NCI-H128 (cell line): ENCODE measurements at regions not wholly inside any gene's neighbourhood (a gene's known extent, or its start where the extent isn't known, plus 50 kb on each side); places are given as distances from the start of the nearest gene placed in this dataset.
"Not testable (repeated sequence)": the region's sequence is repeated elsewhere in the genome, so short reads cannot be mapped to it uniquely, and the experiment has no call there.

Source experiments
- DNase-seq: peaks from one replicate; lab custom pipeline; 2025; ENCODE audit not compliant: unreplicated experiment; lab: John Stamatoyannopoulos, UW

DNA sequence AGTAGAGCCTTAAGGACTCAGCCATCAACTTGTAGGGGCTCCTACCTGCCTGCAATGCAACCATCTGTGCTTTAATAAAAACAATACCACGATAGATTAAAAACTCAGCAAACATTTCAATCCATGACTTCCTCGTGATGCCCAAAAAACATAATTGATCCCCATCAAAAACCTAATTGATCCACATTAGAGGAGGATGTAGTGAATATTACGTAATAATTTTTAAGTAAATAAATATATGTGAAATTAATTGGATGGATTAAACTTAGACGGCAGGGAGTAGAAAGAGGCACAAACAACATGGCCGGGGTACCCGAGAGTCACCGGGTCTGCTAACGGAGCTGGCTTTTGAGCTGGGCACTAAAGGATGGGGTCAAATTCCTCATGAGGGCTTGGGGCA lies 87.3 kb downstream of the ARL4C start:
- DNase-seq, result no peak

DNA sequence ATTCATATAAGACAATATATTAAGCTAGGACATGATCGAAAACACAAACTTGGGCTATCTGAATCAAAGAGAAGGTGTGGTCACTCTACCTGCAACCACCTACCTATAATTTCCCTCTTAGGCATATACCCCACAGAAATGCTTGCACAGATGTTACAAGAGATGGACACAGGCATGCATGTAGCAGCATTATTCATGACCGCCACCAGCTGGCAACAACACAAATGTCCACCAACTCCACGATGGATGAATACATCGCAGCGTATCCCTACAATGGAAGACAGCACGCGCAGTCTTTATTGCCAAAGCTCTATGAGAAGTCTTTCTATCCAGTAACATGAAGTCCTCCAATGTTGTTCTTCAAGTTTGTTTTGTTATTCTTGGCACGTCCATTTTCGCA lies 90.8 kb downstream of the ARL4C start:
- DNase-seq, result no peak

DNA sequence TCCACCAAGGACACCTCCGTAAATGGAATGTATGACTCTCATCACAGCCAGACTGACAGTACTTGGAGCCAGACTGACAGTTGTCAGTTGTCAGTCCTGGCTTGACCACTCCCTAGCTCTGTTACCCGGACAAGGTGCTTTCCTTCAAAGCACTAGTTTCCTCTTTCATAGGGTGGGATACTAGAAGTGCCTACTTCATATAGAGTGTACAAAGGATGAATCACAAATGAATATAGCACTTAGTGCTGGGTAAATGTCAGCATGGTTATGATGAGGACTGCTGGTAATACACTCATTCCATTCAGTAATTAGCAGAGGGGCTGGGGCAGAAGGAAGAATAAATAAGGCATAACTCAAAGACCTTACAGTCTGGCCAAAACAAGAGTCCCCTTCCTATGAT lies 91.4 kb downstream of the ARL4C start:
- DNase-seq, result no peak

DNA sequence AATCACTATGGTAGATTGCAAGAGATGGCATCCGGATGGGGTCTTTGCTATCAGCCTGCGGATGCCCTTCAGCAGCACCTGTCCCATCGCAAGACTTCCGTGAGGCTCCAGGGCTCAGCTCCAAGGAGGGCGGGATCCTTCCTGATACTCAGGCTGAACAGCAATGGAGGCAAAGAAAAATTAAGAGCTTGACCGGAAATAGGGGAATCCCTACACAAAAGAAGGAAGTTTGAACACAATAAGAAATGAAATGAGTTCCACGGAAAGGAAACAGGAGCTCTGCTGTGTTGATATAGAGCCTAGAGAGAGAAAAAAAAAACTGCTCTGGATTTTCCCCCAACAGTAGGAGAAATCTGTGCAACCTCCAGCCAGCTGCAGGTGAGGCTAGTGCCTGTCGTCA lies 91.9 kb downstream of the ARL4C start:
- DNase-seq, result no peak

DNA sequence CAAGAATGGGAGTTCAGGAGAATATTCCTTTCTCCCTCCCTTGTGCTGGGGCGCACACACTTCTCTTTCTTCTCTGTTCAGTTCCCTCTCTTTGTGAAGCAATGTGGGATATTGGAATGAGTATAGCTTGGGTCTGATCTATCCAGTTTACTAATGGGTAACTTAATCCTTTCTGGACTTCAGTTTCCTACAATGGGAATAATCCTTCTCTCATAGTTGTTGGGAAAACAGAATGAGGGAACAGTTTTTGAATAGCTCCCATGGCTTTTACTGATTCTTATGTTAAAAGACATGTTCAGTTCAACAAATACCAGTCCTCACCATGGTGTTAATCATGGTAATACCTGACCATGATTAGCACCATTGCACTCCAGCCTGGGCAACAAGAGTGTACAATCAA lies 93.1 kb downstream of the ARL4C start:
- DNase-seq, result no peak

DNA sequence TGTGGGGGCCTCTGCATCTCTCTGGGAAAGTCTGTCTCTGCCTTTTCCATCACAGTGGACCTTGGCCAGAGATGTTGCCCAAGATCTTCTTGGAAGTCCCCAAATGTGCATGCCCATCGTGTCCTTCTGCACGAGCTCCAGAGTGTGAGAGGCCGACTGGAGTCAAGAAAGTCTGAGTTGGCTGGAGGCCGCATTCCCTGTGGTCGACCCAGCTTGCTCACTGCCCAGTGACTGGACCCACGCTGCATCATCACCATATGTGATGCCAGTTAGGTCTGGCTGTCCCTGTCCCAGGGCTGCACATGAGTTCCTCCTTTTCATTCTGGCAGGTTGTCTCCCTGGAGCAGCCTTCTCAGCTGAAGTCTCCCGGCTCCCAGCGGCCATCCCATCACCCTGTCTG lies 93.8 kb downstream of the ARL4C start:
- no peak for DNase-seq

DNA sequence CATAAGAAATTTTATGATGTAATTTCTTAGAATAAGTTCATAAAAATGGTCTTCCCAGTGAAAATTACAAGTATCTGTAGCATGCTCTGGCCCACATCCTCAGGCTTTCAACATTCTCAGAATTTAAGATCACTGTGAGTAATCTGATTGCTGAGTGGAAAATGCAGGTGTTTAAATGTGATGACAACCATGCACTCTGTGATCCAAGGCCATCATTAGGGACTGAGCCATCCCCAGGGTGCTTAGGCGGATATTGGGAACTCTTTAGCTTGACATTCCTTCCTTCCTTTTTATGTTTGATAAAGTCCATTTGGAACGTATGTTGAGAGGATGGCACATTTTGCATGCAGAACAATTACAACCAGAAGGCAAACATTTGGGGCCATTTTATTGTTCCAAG lies 95.5 kb downstream of the ARL4C start:
- DNase-seq, result no peak

DNA sequence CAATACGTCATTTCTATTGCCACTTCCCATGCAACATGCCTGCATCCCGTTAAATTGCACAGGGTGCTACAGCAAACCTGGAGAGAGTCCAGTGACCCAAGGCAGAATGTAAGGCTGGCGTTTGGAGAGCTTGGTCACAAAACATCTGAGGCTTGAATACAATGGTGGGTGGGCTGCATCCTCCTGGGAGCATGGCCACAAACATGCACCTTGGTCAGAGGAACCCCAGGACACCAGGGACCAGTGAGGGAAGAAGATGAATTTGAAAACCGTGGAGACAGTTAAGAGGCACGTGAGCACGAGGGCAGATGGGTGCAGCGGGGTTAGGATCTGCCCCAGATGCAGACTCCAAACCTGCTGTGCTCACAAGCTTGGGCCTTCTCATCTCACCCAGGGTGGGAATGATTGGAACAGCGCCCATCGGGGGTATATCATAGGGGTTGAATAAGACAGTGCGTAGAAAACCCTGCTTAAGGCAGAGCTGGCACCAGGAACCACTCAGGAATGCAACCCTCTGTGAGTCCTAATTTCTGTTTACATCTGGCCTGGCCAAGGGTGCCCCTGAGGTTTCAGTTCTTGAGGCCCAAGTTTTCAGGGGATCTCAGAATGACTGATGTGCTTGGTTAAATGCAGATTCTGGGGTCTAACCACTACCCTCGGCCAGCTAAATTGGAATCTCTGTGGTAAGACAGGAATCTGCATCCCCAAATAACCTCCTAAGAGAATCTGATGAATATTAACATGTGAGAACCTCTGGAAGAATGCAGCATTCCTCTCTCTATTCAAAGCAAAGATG lies 97.2 kb downstream of the ARL4C start:
- no peak for DNase-seq

DNA sequence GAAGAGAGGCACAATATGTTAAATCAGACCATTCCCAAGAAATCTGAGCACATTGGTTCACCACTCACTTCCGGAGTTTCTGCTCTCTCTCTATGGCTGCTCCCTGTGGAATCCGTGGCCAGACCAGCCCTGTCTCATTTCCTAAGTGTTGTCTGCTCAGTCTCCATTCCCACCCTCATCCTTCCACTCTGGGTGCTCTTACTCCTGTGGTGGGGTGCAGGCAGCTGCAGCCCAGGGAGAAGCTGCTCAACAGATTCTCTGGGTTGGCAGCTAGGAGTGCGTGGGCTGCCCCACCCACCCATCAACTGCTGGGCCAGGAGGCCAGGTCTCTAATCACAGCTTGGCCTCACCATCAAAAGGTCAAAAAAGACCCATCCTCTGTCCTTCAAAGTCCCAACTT lies 98.3 kb downstream of the ARL4C start:
- DNase-seq, result no peak

DNA sequence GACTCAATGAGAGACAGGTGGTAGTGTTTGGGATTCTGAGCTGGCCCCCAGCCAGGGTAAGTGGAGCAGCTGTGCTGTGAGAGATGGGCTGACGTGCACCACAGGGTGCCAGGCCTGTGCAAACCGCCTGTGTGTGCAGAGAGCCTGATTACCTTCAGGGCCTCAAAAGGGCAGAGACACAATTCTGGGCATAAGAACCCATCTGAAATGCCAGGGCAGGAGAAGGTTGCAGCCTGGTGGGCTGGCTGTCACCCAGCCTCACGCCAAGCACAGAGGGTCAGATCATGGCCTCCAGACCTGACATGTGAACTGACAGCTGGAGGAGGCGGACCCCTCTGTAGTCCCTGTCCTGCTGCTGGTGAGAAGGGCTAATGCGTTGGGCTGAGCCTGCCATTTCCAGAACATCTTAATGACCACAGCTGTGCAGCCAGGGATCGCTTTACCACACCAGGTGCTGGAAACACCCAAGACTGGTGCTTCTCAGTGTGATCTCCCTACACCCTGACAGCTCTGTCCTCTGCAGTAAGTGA lies 100.9 kb downstream of the ARL4C start:
- DNase-seq, result peak; percentile 46

DNA sequence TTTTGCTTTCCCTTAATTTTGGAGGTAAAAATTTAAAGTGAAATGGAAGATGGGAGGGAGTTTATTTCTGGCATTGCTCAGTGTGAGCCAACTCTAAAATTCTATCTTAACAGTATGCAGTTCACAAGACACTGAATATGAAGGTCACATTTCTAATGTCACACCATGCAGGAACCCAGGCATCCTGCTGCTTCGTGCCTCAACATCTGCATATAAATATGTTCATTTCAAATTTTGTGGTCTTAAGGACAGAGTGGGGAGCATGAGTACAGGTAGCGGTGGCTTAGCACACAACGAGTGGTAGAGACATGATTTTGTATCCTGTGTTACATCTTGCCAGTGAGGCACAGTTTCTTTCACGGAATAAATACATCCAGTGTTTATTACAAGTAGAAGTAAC lies 102.4 kb downstream of the ARL4C start:
- no peak for DNase-seq

DNA sequence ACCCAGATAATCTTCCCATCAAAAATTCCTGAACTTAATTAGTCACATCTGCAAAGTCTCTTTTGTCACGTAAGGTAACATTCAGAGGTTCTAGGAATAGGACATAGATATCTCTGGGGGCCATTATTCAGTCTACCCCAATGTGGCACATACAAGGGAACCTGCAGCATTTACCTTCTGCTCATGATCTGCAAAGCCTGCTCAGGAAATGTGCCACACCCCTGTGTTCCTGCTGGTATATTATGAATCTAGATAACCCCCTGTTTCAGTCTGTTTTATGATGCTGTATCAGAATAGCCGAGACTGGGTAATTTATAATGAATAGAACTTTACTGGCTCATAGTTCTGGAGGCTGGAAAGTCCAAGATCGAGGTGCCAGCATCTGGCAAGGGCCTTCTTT lies 103.5 kb downstream of the ARL4C start:
- no peak for DNase-seq

DNA sequence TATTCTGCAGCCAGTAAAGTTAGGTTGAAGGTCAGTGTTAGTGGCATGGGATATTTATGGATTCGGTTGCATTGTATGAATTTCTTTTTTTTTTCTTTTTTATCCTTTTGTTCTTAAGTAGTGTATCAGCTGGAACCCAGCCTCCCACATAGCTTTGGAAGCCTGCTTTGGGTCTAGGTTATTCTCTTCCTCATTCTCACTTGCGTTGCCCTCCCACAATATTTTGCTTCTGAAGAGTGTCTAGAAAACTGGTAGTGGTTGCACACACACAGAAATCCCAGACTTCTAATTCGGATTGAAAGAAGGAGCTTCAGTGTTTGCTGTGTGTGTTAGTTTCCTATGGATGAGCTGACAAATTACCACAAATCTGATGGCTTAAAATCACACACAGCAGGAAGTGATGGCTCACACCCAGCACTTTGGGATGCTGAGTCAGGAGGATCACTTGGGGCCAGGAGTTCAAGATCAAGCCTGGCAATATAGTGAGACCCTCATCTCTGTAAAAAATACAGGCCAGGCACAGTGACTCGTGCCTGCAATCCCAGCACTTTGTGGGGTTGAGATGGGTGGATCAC lies 104.8 kb downstream of the ARL4C start:
- no peak for DNase-seq

DNA sequence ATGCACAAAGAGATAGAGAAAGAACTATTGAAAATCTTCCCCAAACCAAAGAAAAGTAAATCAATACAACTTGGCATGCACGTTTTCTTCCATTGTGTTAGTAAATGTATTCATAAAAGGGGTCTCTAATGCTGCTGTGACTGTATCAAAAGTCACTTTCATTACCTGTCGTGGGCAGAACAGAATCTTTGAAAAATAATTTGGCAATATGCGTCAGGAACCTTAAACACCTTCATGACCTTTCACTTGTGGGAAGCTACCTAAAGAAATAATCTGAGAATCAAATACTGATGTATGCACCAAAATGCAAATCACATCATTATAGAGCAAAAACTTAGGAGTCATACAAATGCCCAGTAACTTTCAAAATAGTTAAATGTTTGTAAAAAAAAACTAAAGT lies 105.3 kb downstream of the ARL4C start:
- DNase-seq, result no peak

DNA sequence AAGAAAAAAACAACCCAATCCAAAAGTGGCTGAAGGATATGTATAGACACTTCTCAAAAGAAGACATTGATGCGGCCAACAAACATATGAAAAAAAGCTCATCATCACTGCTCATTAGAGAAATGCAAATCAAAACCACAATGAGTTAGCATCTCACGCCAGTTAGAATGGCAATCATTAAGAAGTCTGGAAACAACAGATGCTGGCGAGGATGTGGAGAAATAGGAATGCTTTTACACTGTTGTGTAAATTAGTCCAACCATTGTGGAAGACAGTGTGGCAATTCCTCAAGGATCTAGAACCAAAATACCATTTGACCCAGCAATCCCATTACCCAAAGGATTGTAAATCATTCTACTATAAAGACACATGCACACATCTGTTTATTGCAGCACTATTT lies 107.2 kb downstream of the ARL4C start:
- not testable (repeated sequence) for DNase-seq

DNA sequence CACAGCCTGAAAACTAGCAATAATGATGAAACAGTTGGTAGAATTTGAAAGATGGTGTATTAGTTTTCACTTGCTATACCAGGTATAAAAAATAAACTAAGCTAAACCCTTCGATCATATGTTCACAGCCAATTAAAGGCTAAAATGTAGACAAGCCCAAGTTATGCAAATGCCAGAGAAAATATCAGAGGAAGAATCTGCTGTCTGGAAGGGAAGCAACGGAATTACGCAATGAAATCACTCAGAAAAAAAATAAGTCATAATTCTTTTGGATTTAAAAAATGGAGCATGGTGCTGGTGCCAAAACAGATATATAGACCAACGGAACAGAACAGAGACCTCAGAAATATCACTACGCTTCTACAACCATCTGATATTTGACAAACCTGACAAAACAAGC lies 108.3 kb downstream of the ARL4C start:
- DNase-seq, result no peak

DNA sequence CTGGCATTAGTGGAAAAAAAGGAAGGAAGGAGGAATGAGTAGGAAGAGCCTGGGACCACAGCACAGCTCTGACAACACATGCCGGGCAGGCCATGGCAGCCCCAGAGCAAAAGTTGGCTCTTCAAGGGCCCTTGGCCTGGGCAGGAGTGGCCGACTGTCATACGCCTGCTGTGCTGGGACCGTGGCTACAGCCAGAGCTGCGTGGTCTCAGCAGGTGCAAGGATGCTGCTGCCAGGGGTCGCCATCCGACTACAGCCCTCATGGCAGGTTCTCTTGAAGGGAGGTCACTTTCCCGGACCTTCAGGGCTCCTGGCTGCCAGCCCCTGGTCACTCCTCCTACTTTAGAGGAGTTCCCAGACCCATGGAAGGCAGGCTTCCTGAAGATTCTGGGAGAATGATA lies 109.9 kb downstream of the ARL4C start:
- DNase-seq, result no peak

DNA sequence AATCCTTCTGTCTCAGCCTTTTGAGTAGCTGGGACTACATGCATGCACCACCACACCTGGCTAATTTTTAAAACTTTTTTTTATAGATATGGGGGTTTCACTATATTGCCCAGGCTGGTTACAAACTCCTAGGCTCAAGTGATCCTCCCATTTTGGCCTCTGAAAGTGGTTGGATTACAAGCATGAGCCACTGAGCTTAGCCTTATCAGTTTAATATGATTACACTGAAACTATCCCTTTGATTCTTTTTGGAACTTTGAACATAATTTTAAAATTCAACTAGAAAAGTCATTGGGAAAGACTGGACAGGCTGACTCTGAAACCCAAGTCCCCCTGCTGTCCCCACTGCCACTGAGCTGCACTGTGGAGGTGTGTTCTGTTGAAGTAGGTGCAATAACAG lies 114.8 kb downstream of the ARL4C start:
- no peak for DNase-seq

DNA sequence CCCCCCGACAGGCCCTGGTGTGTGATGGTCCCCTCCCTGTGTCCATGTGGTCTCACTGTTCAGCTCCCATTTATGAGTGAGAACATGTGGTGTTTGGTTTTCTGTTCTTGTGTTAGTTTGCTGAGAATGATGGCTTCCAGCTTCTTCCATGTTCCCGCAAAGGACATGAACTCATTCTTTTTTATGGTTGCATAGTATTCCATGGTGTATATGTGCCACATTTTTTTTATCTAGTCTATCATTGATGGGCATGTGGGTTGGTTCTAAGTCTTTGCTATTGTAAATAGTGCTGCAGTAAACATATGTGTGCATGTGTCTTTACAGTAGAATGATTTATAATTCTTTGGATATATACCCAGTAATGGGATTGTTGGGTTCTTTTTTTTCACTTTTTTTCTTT lies 117.9 kb downstream of the ARL4C start:
- DNase-seq, result not testable (repeated sequence)

DNA sequence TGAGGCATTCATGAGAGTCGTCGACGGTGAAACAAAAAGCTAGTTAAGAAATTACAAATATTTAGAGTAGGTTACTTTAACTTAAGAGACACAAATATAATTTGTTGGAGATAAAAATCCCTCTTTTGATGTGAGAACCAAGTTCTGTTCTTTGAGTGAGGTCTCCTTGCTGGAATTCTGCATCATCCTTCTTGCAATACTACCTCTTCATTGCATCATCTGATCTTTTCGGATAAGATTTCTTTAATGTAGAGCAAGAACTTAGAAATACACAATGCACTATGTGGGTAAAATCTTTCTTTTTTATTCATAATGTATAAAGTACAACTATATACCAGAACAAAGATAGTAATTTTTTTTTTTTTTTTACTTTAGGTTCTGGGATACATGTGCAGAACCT lies 118.4 kb downstream of the ARL4C start:
- DNase-seq, result no peak

DNA sequence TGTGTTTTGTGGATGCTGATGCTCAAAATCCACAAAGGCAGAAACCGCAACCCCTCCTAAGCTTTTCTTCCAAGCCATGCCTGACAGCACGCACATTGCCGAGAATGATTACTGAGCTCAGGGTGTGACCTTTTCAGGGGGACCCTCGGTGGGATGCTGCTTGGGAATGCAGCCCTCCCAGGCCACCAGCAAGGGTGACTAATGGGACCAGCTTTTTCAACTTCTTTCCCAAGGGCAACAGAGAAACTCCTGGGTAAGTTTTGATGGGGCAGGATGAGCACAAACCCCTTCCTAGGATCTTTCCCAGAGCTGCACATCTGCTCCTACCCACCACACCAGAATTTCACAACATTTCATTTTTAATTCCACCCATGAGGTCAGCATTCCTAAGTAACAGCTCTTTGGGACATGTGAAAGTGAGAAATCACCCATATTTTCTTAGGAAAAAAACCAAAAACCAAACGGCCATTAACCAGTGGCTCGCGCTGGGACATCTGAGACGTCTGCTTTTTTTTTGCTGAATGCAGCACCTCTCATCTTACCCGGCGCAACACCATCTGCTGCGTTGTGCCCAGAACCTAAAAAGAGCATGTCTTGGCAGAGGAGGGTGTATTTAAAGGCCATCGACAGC lies 119.0 kb downstream of the ARL4C start:
- DNase-seq, result no peak

DNA sequence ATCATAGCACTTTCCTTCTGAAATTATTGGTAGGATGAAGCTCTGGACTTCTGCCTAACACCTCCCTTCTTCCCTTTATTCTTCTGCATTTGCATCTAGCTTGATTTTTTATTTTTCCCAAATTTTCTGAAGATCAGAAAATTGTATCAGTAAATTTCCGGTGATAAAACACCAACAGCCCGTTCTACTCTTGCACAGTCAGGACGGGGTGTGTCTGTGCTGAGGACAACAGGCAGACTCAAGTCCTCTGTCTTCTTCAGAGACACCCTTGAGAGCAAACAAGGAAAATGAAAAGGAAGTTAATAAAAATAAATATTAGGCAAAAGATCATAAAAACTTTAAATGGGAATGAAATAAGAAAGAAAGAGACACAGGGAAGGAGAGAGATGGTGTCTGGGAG lies 120.7 kb downstream of the ARL4C start:
- no peak for DNase-seq
